PC-3 (cell line): ENCODE measurements at regions not wholly inside any gene's neighbourhood (a gene's known extent, or its start where the extent isn't known, plus 50 kb on each side); places are given as distances from the start of the nearest gene placed in this dataset.

Source experiments
- EZH2 ChIP-seq: fragments of 300-600 bp; sonication (generic); IDR thresholded peaks from one replicate; pipeline ENCODE4 v1.6.1; 2017; ENCODE audit warnings: antibody characterized with exemption, mild to moderate bottlenecking, low read length; ENCODE audit not compliant: unreplicated experiment
- TF ChIP-seq, protein P1 (sequence below): fragments of 300-600 bp; sonication (generic); conservative IDR thresholded peaks from 2 replicates; pipeline ENCODE4 v1.5.1; 2017; ENCODE audit warnings: antibody characterized with exemption, low read depth, mild to moderate bottlenecking, low read length

DNA sequence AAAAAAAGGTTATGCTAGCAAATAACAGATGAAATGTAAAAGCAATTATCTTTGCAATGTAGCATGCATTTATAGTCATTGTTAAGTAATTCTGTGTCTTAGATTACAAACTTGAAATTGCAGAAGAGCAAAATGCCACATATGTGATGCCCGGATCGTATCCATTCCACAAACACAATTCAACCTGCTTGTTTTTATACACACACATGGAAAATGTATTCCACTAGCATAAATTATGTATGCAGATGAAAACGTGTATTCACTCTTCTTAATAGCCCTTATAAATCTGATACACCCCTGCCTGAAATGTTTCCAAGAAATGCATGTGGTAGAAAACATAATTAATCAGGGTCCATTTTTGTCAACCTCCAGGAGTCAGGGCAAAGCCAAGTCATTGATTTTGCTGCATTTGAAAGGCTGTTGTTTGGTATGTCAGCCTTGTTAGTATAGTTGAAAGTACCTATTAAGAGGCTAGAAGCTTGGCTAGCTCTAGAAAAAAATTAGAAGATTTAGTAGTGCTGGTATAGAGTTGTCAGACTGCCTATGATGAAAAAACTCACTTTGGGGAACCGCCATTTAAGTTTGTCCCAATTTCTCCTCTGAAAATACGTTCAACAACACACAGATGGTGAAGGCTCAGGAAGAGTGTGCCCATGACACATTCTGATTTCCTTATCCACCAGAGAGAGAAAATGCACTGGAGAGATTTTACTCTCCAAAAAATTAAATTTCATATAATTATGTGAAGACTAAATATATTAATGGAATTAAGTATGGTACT, 69.2 kb upstream of the TMC3 start:
- TF ChIP-seq, protein P1, sequence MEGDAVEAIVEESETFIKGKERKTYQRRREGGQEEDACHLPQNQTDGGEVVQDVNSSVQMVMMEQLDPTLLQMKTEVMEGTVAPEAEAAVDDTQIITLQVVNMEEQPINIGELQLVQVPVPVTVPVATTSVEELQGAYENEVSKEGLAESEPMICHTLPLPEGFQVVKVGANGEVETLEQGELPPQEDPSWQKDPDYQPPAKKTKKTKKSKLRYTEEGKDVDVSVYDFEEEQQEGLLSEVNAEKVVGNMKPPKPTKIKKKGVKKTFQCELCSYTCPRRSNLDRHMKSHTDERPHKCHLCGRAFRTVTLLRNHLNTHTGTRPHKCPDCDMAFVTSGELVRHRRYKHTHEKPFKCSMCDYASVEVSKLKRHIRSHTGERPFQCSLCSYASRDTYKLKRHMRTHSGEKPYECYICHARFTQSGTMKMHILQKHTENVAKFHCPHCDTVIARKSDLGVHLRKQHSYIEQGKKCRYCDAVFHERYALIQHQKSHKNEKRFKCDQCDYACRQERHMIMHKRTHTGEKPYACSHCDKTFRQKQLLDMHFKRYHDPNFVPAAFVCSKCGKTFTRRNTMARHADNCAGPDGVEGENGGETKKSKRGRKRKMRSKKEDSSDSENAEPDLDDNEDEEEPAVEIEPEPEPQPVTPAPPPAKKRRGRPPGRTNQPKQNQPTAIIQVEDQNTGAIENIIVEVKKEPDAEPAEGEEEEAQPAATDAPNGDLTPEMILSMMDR, result no peak
- no peak for TF ChIP-seq EZH2
